Endothelial cell of umbilical vein (primary cell): ENCODE measurements at regions not wholly inside any gene's neighbourhood (a gene's known extent, or its start where the extent isn't known, plus 50 kb on each side); places are given as distances from the start of the nearest gene placed in this dataset.
"Not testable (repeated sequence)": the region's sequence is repeated elsewhere in the genome, so short reads cannot be mapped to it uniquely, and the experiment has no call there.

ENCODE experiments used
- BruUV-seq: library from RNA; stranded (reverse); fragments of 400-500 nt; replicated peaks from 2 replicates; lab custom pipeline; 2021; lab: Mats Ljungman, UMichigan
- CTCF ChIA-PET: fragments of 300-600, 350-600 bp; sonication (Branson Sonifier 250); formaldehyde crosslinking; loops from one replicate; lab custom pipeline; 2021; ENCODE audit warnings: antibody characterized with exemption, inconsistent platforms; lab: Charles Lee
- POLR2A ChIA-PET: fragments of 300-600, 350-600 bp; sonication (Branson Sonifier 250); formaldehyde crosslinking; loops from one replicate; lab custom pipeline; 2021; ENCODE audit warnings: antibody characterized with exemption, inconsistent platforms; lab: Charles Lee
- DNase-seq: peaks from one replicate; pipeline ENCODE4 v3.0.0-alpha.2; 2011; ENCODE audit warnings: low read depth, low spot score
- FAIRE-seq: peaks from 2 replicates; lab custom pipeline; 2011; peaks lifted over from hg19 to GRCh38; lab: Jason Lieb, UNC
- H2AFZ ChIP-seq: 2 replicates; pipeline ENCODE4 v1.6.0; 2012; ENCODE audit warnings: low read depth, low read length, control low read depth, inconsistent platforms
- H3K27ac ChIP-seq: 2 replicates; pipeline ENCODE4 v1.5.1; 2011; ENCODE audit warnings: low read depth, mild to moderate bottlenecking, control low read depth, low read length, moderate library complexity; ENCODE audit not compliant: insufficient read depth
- H3K27me3 ChIP-seq, 2 experiments: 2 replicates each; pipeline versions ENCODE4 v1.6.0 to v1.6.1; 2011; ENCODE audit warnings: low read length in 2 of 2, mixed read lengths in 1 of 2; ENCODE audit not compliant: control insufficient read depth in 2 of 2, insufficient read depth in 2 of 2
- H3K36me3 ChIP-seq, 2 experiments: 2 replicates in 1 of 2; 3 replicates in 1 of 2; pipeline ENCODE4 v1.5.1; 2011; ENCODE audit warnings: low read length in 2 of 2, mild to moderate bottlenecking in 1 of 2, moderate library complexity in 1 of 2; ENCODE audit not compliant: control insufficient read depth in 2 of 2, insufficient read depth in 2 of 2; ENCODE audit errors: extremely low read depth in 1 of 2
- H3K4me1 ChIP-seq: 3 replicates; pipeline ENCODE4 v1.5.1; 2011; ENCODE audit warnings: mild to moderate bottlenecking, low read length; ENCODE audit not compliant: control insufficient read depth, insufficient read depth; ENCODE audit errors: extremely low read depth
- H3K4me2 ChIP-seq: 2 replicates; pipeline ENCODE4 v1.6.1; 2011; ENCODE audit warnings: low read length, control low read depth, mixed read lengths; ENCODE audit not compliant: insufficient read depth
- H3K4me3 ChIP-seq, 3 experiments: fragments of 200-600 bp in 1 of 3; sonication (generic), shearing (Covaris generic) in 1 of 3; replicated peaks in 1 of 3; 2 replicates each; pipeline ENCODE4 v1.5.1; 2011 to 2016; ENCODE audit warnings: control low read depth in 3 of 3, low read length in 3 of 3, mild to moderate bottlenecking in 2 of 3, inconsistent platforms in 1 of 3, low read depth in 1 of 3, moderate library complexity in 1 of 3; ENCODE audit not compliant: insufficient read depth in 1 of 3
- H3K79me2 ChIP-seq: 2 replicates; pipeline ENCODE4 v1.6.0; 2012; ENCODE audit warnings: low read length, inconsistent platforms; ENCODE audit not compliant: control insufficient read depth, insufficient read depth
- H3K9ac ChIP-seq: replicated peaks from 2 replicates; pipeline ENCODE3; 2011; ENCODE audit warnings: low read length, control low read depth; ENCODE audit not compliant: insufficient read depth; ENCODE audit errors: extremely low read depth
- H3K9me1 ChIP-seq: replicated peaks from 3 replicates; pipeline ENCODE4 v1.6.0; 2011; ENCODE audit warnings: mild to moderate bottlenecking, low read length; ENCODE audit not compliant: control insufficient read depth, insufficient read depth; ENCODE audit errors: extremely low read depth
- H3K9me3 ChIP-seq: replicated peaks from 2 replicates; pipeline ENCODE4 v1.5.1; 2012; ENCODE audit warnings: low read length, inconsistent platforms; ENCODE audit not compliant: control insufficient read depth, insufficient read depth
- H4K20me1 ChIP-seq: replicated peaks from 2 replicates; pipeline ENCODE3; 2011; ENCODE audit warnings: mild to moderate bottlenecking, low read length; ENCODE audit not compliant: control insufficient read depth, insufficient read depth; ENCODE audit errors: extremely low read depth
- CTCF ChIP-seq, 2 donors: IDR thresholded peaks; 1 replicate in 1 of 2; 2 replicates in 1 of 2; pipeline ENCODE4 v1.5.1; 2011; ENCODE audit warnings: low read length in 2 of 2, mild to moderate bottlenecking in 2 of 2, moderate library complexity in 2 of 2, control low read depth in 1 of 2, inconsistent platforms in 1 of 2, low read depth in 1 of 2; ENCODE audit not compliant: insufficient read depth in 1 of 2; ENCODE audit errors: extremely low read depth in 1 of 2
- EZH2 ChIP-seq: IDR thresholded peaks from 2 replicates; pipeline ENCODE4 v1.6.1; 2012; ENCODE audit warnings: borderline replicate concordance, low read depth, mild to moderate bottlenecking, moderate library complexity, low read length, inconsistent platforms; ENCODE audit not compliant: severe bottlenecking
- FOS ChIP-seq: IDR thresholded peaks from 2 replicates; pipeline ENCODE4 v1.6.1; 2011; ENCODE audit warnings: mild to moderate bottlenecking, low read length, moderate library complexity, borderline replicate concordance; ENCODE audit not compliant: insufficient read depth
- GATA2 ChIP-seq: IDR thresholded peaks from 2 replicates; pipeline ENCODE4 v1.7.0; 2011; ENCODE audit warnings: low read depth, mild to moderate bottlenecking, moderate library complexity, mixed read lengths, low read length; ENCODE audit not compliant: insufficient read length, insufficient read depth
- JUN ChIP-seq: IDR thresholded peaks from 2 replicates; pipeline ENCODE4 v1.6.1; 2011; ENCODE audit warnings: borderline replicate concordance, low read depth; ENCODE audit not compliant: insufficient read length, insufficient read depth
- MAX ChIP-seq: IDR thresholded peaks from 2 replicates; pipeline ENCODE4 v1.6.1; 2011; ENCODE audit not compliant: insufficient read depth, insufficient read length
- MYC ChIP-seq: IDR thresholded peaks from one replicate; pipeline ENCODE4 v1.6.1; 2011; ENCODE audit warnings: mild to moderate bottlenecking, low read depth, low read length
- POLR2A ChIP-seq: IDR thresholded peaks from 2 replicates; pipeline ENCODE4 v1.6.1; 2012; ENCODE audit warnings: low read depth, mild to moderate bottlenecking, control low read depth, low read length
- POLR2AphosphoS5 ChIP-seq: IDR thresholded peaks from 2 replicates; pipeline ENCODE4 v1.6.1; 2012; ENCODE audit warnings: low read depth, mild to moderate bottlenecking, control low read depth, low read length, moderate library complexity; ENCODE audit not compliant: insufficient read depth
- dilution Hi-C: fragments of 300-500 bp; cut with MboI; formaldehyde crosslinking; loops from one replicate; pipeline ENCODE4 v1.15.0; 2019; ENCODE audit warnings: low sequenced_read_pairs; ENCODE audit not compliant: extremely low pct_ligation_motif_present
- intact Hi-C: fragments of 100-400 bp; cut with micrococcal nuclease; formaldehyde crosslinking; loops from one replicate; pipeline ENCODE4 v1.10.0; 2022

GRCh38 chr16:86737083-86737482, 158.7 kb downstream of the FOXL1 start:
- FAIRE-seq (no peak), DNase-seq (no peak)
- no TSS peak for BruUV-seq
- CTCF ChIA-PET: no interaction called here
- Histone ChIP-seq H3K4me2 (no peak overlapping the region), H3K9ac (no peak overlapping the region), H3K4me3 (no peak overlapping the region), H3K27ac (no peak overlapping the region), H3K79me2 (no peaks in the 10 kb centered on the region), H3K4me1 (peaks cover 30% of the 10 kb centered on the region), H4K20me1 (no peaks in the 10 kb centered on the region), H3K36me3 (no peaks in the 10 kb centered on the region), H2AFZ (no peak overlapping the region), H3K27me3 (no peaks in the 10 kb centered on the region), H3K9me3 (no peaks in the 10 kb centered on the region), H3K9me1 (no peaks in the 10 kb centered on the region)
- dilution Hi-C loops: no loop called here
- POLR2A ChIA-PET: no interaction called here
- intact Hi-C loops: no loop called here
- no peak for TF ChIP-seq GATA2
- TF ChIP-seq FOS: no peak
- no peak for TF ChIP-seq MYC
- no peak for TF ChIP-seq JUN
- no peak for TF ChIP-seq POLR2A
- no peak for TF ChIP-seq EZH2
- no peak for TF ChIP-seq POLR2AphosphoS5
- no peak for TF ChIP-seq CTCF (IDR thresholded peaks at IDR 0.05; ENCODE audit: extremely low read depth in 1 of 2, insufficient read depth in 1 of 2, low read depth in 1 of 2, low read length in 2 of 2)
- no peak for TF ChIP-seq MAX

GRCh38 chr16:86738322-86738721, 160.0 kb downstream of the FOXL1 start:
- H3K9me1 ChIP-seq, BruUV-seq, H3K79me2 ChIP-seq, DNase-seq, H4K20me1 ChIP-seq, H2AFZ ChIP-seq, CTCF ChIA-PET, dilution Hi-C loops, H3K4me2 ChIP-seq, H3K9ac ChIP-seq, H3K27ac ChIP-seq, H3K36me3 ChIP-seq, H3K4me3 ChIP-seq, H3K27me3 ChIP-seq, POLR2A ChIA-PET, FAIRE-seq, H3K9me3 ChIP-seq, intact Hi-C loops: not testable (repeated sequence)
- peaks cover 30% of the 10 kb centered on the region for H3K4me1 ChIP-seq
